GM12878 (cell line): ENCODE measurements at regions not wholly inside any gene's neighbourhood (a gene's known extent, or its start where the extent isn't known, plus 50 kb on each side); places are given as distances from the start of the nearest gene placed in this dataset.

ENCODE experiments used
- ATAC-seq: fragments of 200-7000 bp; cut with Tn5 transposase; 3 replicates; pipeline ENCODE4 v1.9.1; 2020; ENCODE audit warnings: mild to moderate bottlenecking, moderate library complexity
- BruUV-seq: library from RNA; stranded (reverse); fragments of 400-500 nt; replicated peaks from 2 replicates; lab custom pipeline; 2021; lab: Mats Ljungman, UMichigan
- CTCF ChIA-PET: fragments of 300-600 bp; sonication (Branson Sonifier 250); formaldehyde crosslinking; extraction: SDS; loops from one replicate; lab custom pipeline; 2021; ENCODE audit warnings: inconsistent platforms; lab: Yijun Ruan, JAX
- POLR2A ChIA-PET: fragments of 350-600 bp; formaldehyde crosslinking; extraction: SDS; loops from one replicate; lab custom pipeline; 2021; ENCODE audit warnings: inconsistent platforms; lab: Charles Lee
- RAD21 ChIA-PET: fragments of 300-600 bp; sonication (Branson Sonifier 250); formaldehyde crosslinking; loops from one replicate; lab custom pipeline; 2023; ENCODE audit warnings: antibody characterized with exemption; ENCODE audit not compliant: unreplicated experiment; lab: Charles Lee
- SMC1A ChIA-PET: fragments of 300-600 bp; sonication (Branson Sonifier 250); formaldehyde crosslinking; loops from one replicate; lab custom pipeline; 2023; ENCODE audit not compliant: unreplicated experiment, uncharacterized antibody; lab: Charles Lee
- DNase-seq: peaks from one replicate; pipeline ENCODE4 v3.0.0-alpha.2; 2011; ENCODE audit warnings: low read depth, low spot score
- FAIRE-seq: peaks from 3 replicates; lab custom pipeline; 2011; peaks lifted over from hg19 to GRCh38; lab: Jason Lieb, UNC
- H2AFZ ChIP-seq: 2 replicates; pipeline ENCODE4 v1.6.0; 2011; ENCODE audit warnings: low read depth, low read length, control low read depth; ENCODE audit not compliant: control insufficient read depth
- H3K27ac ChIP-seq: 2 replicates; pipeline ENCODE4 v1.5.1; 2011; ENCODE audit warnings: control low read depth; ENCODE audit not compliant: control insufficient read depth, insufficient read depth
- H3K27me3 ChIP-seq, 2 experiments: replicated peaks in 1 of 2; 2 replicates each; pipeline versions ENCODE4 v1.6.0 to v1.6.1; 2011; ENCODE audit warnings: low read length in 1 of 2; ENCODE audit not compliant: control insufficient read depth in 2 of 2, insufficient read depth in 2 of 2
- H3K36me3 ChIP-seq, 2 experiments: 2 replicates each; pipeline ENCODE4 v1.5.1; 2011; ENCODE audit warnings: low read length in 1 of 2; ENCODE audit not compliant: control insufficient read depth in 2 of 2, insufficient read depth in 2 of 2
- H3K4me1 ChIP-seq: 2 replicates; pipeline ENCODE4 v1.6.1; 2011; ENCODE audit warnings: mild to moderate bottlenecking, low read length, moderate library complexity, mixed read lengths; ENCODE audit not compliant: control insufficient read depth, insufficient read depth
- H3K4me2 ChIP-seq: 2 replicates; pipeline ENCODE4 v1.6.0; 2011; ENCODE audit warnings: control low read depth; ENCODE audit not compliant: control insufficient read depth, insufficient read depth
- H3K4me3 ChIP-seq: fragments of 200-600 bp; sonication (generic); 2 replicates; pipeline ENCODE4 v1.5.1; 2016
- H3K79me2 ChIP-seq: 2 replicates; pipeline ENCODE4 v1.6.0; 2011; ENCODE audit warnings: low read length; ENCODE audit not compliant: control insufficient read depth, insufficient read depth
- H3K9ac ChIP-seq: 2 replicates; pipeline ENCODE4 v1.8.0; 2011; ENCODE audit warnings: low read length, control low read depth, mixed read lengths; ENCODE audit not compliant: control insufficient read depth, insufficient read depth
- H3K9me3 ChIP-seq: replicated peaks from 3 replicates; pipeline ENCODE4 v1.5.1; 2011; ENCODE audit warnings: mild to moderate bottlenecking, low read length; ENCODE audit not compliant: control insufficient read depth, insufficient read depth
- H4K20me1 ChIP-seq: 2 replicates; pipeline ENCODE4 v1.6.0; 2011; ENCODE audit not compliant: control insufficient read depth, insufficient read depth
- FOS ChIP-seq: IDR thresholded peaks from 3 replicates; pipeline ENCODE4 v1.6.1; 2011; ENCODE audit warnings: borderline replicate concordance; ENCODE audit not compliant: insufficient read length; ENCODE audit errors: extremely low read depth
- GABPA ChIP-seq: IDR thresholded peaks from 2 replicates; pipeline ENCODE4 v1.6.1; 2014; ENCODE audit warnings: antibody characterized with exemption, low read depth, mild to moderate bottlenecking, inconsistent platforms
- IKZF1 ChIP-seq: fragments of 450-650 bp; conservative IDR thresholded peaks from 2 replicates; pipeline ENCODE4 v1.6.1; 2017; ENCODE audit warnings: antibody characterized with exemption, mild to moderate bottlenecking
- MEF2B ChIP-seq: fragments of 450-650 bp; IDR thresholded peaks from 2 replicates; pipeline ENCODE4 v1.6.1; 2018; ENCODE audit warnings: mild to moderate bottlenecking, moderate library complexity; ENCODE audit not compliant: partially characterized antibody, poor library complexity, severe bottlenecking
- PAX5 ChIP-seq: IDR thresholded peaks from 2 replicates; pipeline ENCODE4 v1.6.1; 2011; ENCODE audit warnings: low read depth, low read length, borderline replicate concordance
- POLR2AphosphoS2 ChIP-seq: IDR thresholded peaks from 2 replicates; pipeline ENCODE4 v1.6.1; 2011; ENCODE audit warnings: low read depth, mild to moderate bottlenecking, low read length, improper control_type of control experiment, moderate library complexity
- SMC3 ChIP-seq: IDR thresholded peaks from 2 replicates; pipeline ENCODE4 v1.6.1; 2011; ENCODE audit warnings: low read length, improper control_type of control experiment, borderline replicate concordance
- STAT1 ChIP-seq: fragments of 450-650 bp; conservative IDR thresholded peaks from 2 replicates; pipeline ENCODE4 v1.6.1; 2014; ENCODE audit warnings: antibody characterized with exemption, mild to moderate bottlenecking
- YBX1 ChIP-seq: fragments of 450-650 bp; IDR thresholded peaks from 2 replicates; pipeline ENCODE4 v1.6.1; 2016; ENCODE audit warnings: antibody characterized with exemption
- ZNF384 ChIP-seq: IDR thresholded peaks from 2 replicates; pipeline ENCODE4 v1.6.1; 2012; ENCODE audit warnings: low read depth, mild to moderate bottlenecking, low read length, improper control_type of control experiment, borderline replicate concordance
- WGBS: methylation state at CpG from one replicate; pipeline ENCODE4 v1.1.6; 2016; ENCODE audit warnings: low lambda C conversion rate; ENCODE audit not compliant: insufficient replicate concordance, insufficient coverage; ENCODE audit errors: missing lambda C conversion rate; 5-methylcytosine and 5-hydroxymethylcytosine counted together
- in situ Hi-C: fragments of 300-500 bp; cut with MboI; formaldehyde crosslinking; loops from 9 replicates; pipeline ENCODE4 v1.14.3; 2018; ENCODE audit warnings: mixed read lengths
- intact Hi-C: fragments of 100-400 bp; cut with micrococcal nuclease; formaldehyde crosslinking; loops from one replicate; pipeline ENCODE4 v1.14.2; 2022; ENCODE audit not compliant: unreplicated experiment
- TF ChIP-seq, protein P1 (sequence below): IDR thresholded peaks from 2 replicates; pipeline ENCODE4 v1.6.1; 2012; ENCODE audit warnings: low read length, inconsistent platforms
- TF ChIP-seq, protein P2 (sequence below): fragments of 450-650 bp; IDR thresholded peaks from 2 replicates; pipeline ENCODE4 v1.6.1; 2016; ENCODE audit warnings: mild to moderate bottlenecking, moderate library complexity, borderline replicate concordance
- TF ChIP-seq, protein P3 (sequence below): IDR thresholded peaks from 2 replicates; pipeline ENCODE4 v1.6.1; 2012; ENCODE audit warnings: improper control_type of control experiment, low read depth, low read length; ENCODE audit not compliant: insufficient replicate concordance

DNA sequence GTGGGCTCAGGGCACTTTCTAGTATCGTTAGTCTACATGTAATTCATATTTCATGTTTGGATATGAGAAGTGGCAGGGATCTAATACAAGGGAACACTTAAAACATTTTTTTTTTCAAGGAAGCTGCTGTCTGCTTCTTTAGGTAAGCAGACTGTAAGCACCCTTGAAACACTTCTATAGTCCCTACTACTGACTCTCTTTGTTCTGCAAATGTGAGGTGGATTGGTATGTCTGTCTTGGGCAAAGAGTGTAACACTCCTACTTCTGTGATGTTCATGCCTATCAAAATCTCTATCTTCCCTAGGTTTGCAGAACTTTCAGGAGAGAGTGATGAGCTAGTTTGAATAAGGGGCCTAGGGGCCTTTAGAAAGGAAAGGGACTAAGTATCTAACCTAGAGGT lies 93.9 kb downstream of the ZNF330 start:
- intact Hi-C loops: no loop called here
- Histone ChIP-seq H3K4me3 (no peak overlapping the region), H3K4me2 (no peak overlapping the region), H3K9me3 (no peaks in the 10 kb centered on the region; the same call in 2 of the 3 replicates), H3K79me2 (no peaks in the 10 kb centered on the region), H3K27ac (no peak overlapping the region), H3K9ac (no peak overlapping the region), H3K27me3 (no peaks in the 10 kb centered on the region; a peak in 1 of 4 replicates), H2AFZ (no peak overlapping the region), H4K20me1 (no peaks in the 10 kb centered on the region), H3K4me1 (peaks cover 6% of the 10 kb centered on the region), H3K36me3 (no peaks in the 10 kb centered on the region)
- DNase-seq: no peak
- in situ Hi-C loops: no loop called here
- ChIA-PET SMC1A (no interaction called here), POLR2A (no interaction called here), CTCF (interaction anchor here (0.7 kb wide), 1 partner anchor 31 kb away, joined by 3 read pairs; no protein-coding TSS in a partner anchor), RAD21 (no interaction called here)
- FAIRE-seq: no peak
- no TSS peak for BruUV-seq
- TF ChIP-seq, protein P1, sequence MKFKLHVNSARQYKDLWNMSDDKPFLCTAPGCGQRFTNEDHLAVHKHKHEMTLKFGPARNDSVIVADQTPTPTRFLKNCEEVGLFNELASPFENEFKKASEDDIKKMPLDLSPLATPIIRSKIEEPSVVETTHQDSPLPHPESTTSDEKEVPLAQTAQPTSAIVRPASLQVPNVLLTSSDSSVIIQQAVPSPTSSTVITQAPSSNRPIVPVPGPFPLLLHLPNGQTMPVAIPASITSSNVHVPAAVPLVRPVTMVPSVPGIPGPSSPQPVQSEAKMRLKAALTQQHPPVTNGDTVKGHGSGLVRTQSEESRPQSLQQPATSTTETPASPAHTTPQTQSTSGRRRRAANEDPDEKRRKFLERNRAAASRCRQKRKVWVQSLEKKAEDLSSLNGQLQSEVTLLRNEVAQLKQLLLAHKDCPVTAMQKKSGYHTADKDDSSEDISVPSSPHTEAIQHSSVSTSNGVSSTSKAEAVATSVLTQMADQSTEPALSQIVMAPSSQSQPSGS: no peak
- TF ChIP-seq STAT1 (no peak), PAX5 (no peak), GABPA (no peak), SMC3 (no peak), FOS (no peak), ZNF384 (no peak), POLR2AphosphoS2 (no peak), YBX1 (no peak), IKZF1 (no peak), MEF2B (no peak)
- TF ChIP-seq, protein P2, sequence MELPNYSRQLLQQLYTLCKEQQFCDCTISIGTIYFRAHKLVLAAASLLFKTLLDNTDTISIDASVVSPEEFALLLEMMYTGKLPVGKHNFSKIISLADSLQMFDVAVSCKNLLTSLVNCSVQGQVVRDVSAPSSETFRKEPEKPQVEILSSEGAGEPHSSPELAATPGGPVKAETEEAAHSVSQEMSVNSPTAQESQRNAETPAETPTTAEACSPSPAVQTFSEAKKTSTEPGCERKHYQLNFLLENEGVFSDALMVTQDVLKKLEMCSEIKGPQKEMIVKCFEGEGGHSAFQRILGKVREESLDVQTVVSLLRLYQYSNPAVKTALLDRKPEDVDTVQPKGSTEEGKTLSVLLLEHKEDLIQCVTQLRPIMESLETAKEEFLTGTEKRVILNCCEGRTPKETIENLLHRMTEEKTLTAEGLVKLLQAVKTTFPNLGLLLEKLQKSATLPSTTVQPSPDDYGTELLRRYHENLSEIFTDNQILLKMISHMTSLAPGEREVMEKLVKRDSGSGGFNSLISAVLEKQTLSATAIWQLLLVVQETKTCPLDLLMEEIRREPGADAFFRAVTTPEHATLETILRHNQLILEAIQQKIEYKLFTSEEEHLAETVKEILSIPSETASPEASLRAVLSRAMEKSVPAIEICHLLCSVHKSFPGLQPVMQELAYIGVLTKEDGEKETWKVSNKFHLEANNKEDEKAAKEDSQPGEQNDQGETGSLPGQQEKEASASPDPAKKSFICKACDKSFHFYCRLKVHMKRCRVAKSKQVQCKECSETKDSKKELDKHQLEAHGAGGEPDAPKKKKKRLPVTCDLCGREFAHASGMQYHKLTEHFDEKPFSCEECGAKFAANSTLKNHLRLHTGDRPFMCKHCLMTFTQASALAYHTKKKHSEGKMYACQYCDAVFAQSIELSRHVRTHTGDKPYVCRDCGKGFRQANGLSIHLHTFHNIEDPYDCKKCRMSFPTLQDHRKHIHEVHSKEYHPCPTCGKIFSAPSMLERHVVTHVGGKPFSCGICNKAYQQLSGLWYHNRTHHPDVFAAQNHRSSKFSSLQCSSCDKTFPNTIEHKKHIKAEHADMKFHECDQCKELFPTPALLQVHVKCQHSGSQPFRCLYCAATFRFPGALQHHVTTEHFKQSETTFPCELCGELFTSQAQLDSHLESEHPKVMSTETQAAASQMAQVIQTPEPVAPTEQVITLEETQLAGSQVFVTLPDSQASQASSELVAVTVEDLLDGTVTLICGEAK: no peak
- TF ChIP-seq, protein P3, sequence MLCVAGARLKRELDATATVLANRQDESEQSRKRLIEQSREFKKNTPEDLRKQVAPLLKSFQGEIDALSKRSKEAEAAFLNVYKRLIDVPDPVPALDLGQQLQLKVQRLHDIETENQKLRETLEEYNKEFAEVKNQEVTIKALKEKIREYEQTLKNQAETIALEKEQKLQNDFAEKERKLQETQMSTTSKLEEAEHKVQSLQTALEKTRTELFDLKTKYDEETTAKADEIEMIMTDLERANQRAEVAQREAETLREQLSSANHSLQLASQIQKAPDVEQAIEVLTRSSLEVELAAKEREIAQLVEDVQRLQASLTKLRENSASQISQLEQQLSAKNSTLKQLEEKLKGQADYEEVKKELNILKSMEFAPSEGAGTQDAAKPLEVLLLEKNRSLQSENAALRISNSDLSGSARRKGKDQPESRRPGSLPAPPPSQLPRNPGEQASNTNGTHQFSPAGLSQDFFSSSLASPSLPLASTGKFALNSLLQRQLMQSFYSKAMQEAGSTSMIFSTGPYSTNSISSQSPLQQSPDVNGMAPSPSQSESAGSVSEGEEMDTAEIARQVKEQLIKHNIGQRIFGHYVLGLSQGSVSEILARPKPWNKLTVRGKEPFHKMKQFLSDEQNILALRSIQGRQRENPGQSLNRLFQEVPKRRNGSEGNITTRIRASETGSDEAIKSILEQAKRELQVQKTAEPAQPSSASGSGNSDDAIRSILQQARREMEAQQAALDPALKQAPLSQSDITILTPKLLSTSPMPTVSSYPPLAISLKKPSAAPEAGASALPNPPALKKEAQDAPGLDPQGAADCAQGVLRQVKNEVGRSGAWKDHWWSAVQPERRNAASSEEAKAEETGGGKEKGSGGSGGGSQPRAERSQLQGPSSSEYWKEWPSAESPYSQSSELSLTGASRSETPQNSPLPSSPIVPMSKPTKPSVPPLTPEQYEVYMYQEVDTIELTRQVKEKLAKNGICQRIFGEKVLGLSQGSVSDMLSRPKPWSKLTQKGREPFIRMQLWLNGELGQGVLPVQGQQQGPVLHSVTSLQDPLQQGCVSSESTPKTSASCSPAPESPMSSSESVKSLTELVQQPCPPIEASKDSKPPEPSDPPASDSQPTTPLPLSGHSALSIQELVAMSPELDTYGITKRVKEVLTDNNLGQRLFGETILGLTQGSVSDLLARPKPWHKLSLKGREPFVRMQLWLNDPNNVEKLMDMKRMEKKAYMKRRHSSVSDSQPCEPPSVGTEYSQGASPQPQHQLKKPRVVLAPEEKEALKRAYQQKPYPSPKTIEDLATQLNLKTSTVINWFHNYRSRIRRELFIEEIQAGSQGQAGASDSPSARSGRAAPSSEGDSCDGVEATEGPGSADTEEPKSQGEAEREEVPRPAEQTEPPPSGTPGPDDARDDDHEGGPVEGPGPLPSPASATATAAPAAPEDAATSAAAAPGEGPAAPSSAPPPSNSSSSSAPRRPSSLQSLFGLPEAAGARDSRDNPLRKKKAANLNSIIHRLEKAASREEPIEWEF: no peak
- no peak for ATAC-seq
- 32% methylated on average over 1 of the region's 1 CpG for WGBS
